Left lung (tissue), 4 donors: ENCODE measurements at regions not wholly inside any gene's neighbourhood (a gene's known extent, or its start where the extent isn't known, plus 50 kb on each side); places are given as distances from the start of the nearest gene placed in this dataset.
A peak's percentile ranks its signal among the peaks of the same experiment; 100 is the strongest.

ENCODE experiments used
- ATAC-seq: fragments of 200-7000 bp; cut with Tn5 transposase; one replicate; pipeline ENCODE4 v1.9.1; 2020; ENCODE audit warnings: moderate library complexity
- DNase-seq, 4 donors: peaks; one replicate each; pipeline ENCODE4 v3.0.0-alpha.2; 2013 to 2020
- H3K27ac ChIP-seq, 2 donors: fragments of 200-600 bp; sonication (generic) in 1 of 2; one replicate each; pipeline versions ENCODE4 v1.5.0 to v1.8.0; 2020 to 2021
- H3K27me3 ChIP-seq, 2 donors: fragments of 200-600 bp; sonication (generic) in 1 of 2; one replicate each; pipeline versions ENCODE4 v1.5.0 to v1.8.0; 2020 to 2021
- H3K36me3 ChIP-seq, 2 donors: fragments of 200-600 bp; sonication (generic) in 1 of 2; one replicate each; pipeline versions ENCODE4 v1.5.0 to v1.8.0; 2020 to 2021
- H3K4me1 ChIP-seq, 2 donors: fragments of 200-600 bp; one replicate each; pipeline ENCODE4 v1.8.0; 2021
- H3K4me3 ChIP-seq, 2 donors: fragments of 200-600 bp; sonication (generic) in 1 of 2; one replicate each; pipeline versions ENCODE4 v1.5.0 to v1.8.0; 2020 to 2021; ENCODE audit warnings: mild to moderate bottlenecking in 1 of 2
- H3K9me3 ChIP-seq, 2 donors: fragments of 200-600 bp; sonication (generic) in 1 of 2; one replicate each; pipeline versions ENCODE4 v1.5.0 to v1.8.0; 2020 to 2021
- CTCF ChIP-seq, 2 donors: fragments of 200-600 bp; sonication (generic) in 1 of 2; IDR thresholded peaks; one replicate each; pipeline versions ENCODE4 v1.5.0 to v1.8.0; 2021; ENCODE audit warnings: antibody characterized with exemption in 2 of 2
- intact Hi-C, 2 donors: fragments of 100-400 bp; cut with DNase I; formaldehyde crosslinking; loops; one replicate each; pipeline versions ENCODE4 v1.11.2 to v1.14.2; 2022
- donor health status: DM: no; HTN: yes; CAD: no.
- donor health status: DM: no; HTN: no; CAD: no.

GRCh38 chr5:58322453-58322852 lies 137.4 kb downstream of the PLK2 start:
- ATAC-seq = no peak
- DNase-seq = no peak
- intact Hi-C loops = no loop called here

GRCh38 chr5:58318468-58318867 lies 141.4 kb downstream of the PLK2 start:
- no peaks in the 10 kb centered on the region for H3K27me3 ChIP-seq
- no peaks in the 10 kb centered on the region for H3K9me3 ChIP-seq
- H3K36me3 ChIP-seq = no peaks in the 10 kb centered on the region
- ATAC-seq (no peak), DNase-seq (no peak)
- no peaks in the 10 kb centered on the region for H3K4me1 ChIP-seq
- H3K27ac ChIP-seq = no peak overlapping the region
- TF ChIP-seq CTCF (IDR thresholded peaks at IDR 0.05) = no peak
- intact Hi-C loops = no loop called here
- H3K4me3 ChIP-seq = no peak overlapping the region

More at GRCh38 chr5:58322453-58322852, 137.4 kb downstream of the PLK2 start:
- no peaks in the 10 kb centered on the region for H3K36me3 ChIP-seq
- no peak for TF ChIP-seq CTCF (IDR thresholded peaks at IDR 0.05)
- H3K27ac ChIP-seq = no peak overlapping the region
- H3K4me3 ChIP-seq = no peak overlapping the region
- no peaks in the 10 kb centered on the region for H3K4me1 ChIP-seq
- no peaks in the 10 kb centered on the region for H3K9me3 ChIP-seq
- H3K27me3 ChIP-seq = no peaks in the 10 kb centered on the region

- Histone ChIP-seq H3K9me3 (no peaks in the 10 kb centered on the region), H3K36me3 (no peaks in the 10 kb centered on the region), H3K27me3 (no peaks in the 10 kb centered on the region), H3K4me3 (no peak overlapping the region), H3K27ac (no peak overlapping the region), H3K4me1 (no peaks in the 10 kb centered on the region)
- intact Hi-C loops = no loop called here
- ATAC-seq (no peak), DNase-seq (no peak)
- TF ChIP-seq CTCF (IDR thresholded peaks at IDR 0.05) = no peak
These were observed 142.1 kb downstream of the PLK2 start for GRCh38 chr5:58317808-58318207.

GRCh38 chr5:58317009-58317408 lies 142.9 kb downstream of the PLK2 start:
- ATAC-seq = no peak
- peak in 1 of 4 donors; percentile 13 for DNase-seq
- H3K36me3 ChIP-seq = no peaks in the 10 kb centered on the region

GRCh38 chr5:58315794-58316193 lies 144.1 kb downstream of the PLK2 start:
- ATAC-seq (no peak), DNase-seq (no peak)
- Histone ChIP-seq H3K27me3 (no peaks in the 10 kb centered on the region), H3K9me3 (no peaks in the 10 kb centered on the region), H3K36me3 (no peaks in the 10 kb centered on the region), H3K4me3 (no peak overlapping the region), H3K4me1 (no peaks in the 10 kb centered on the region), H3K27ac (no peak overlapping the region)
- intact Hi-C loops = no loop called here
- no peak for TF ChIP-seq CTCF (IDR thresholded peaks at IDR 0.05)

More at GRCh38 chr5:58317009-58317408, 142.9 kb downstream of the PLK2 start:
- no peaks in the 10 kb centered on the region for H3K4me1 ChIP-seq
- no peak overlapping the region for H3K4me3 ChIP-seq
- TF ChIP-seq CTCF (IDR thresholded peaks at IDR 0.05) = no peak
- H3K9me3 ChIP-seq = no peaks in the 10 kb centered on the region
- no peaks in the 10 kb centered on the region for H3K27me3 ChIP-seq
- no peak overlapping the region for H3K27ac ChIP-seq
- intact Hi-C loops = no loop called here
